Stimulated activated CD4-positive, alpha-beta T cell treated with anti-CD3 and anti-CD28 coated beads, Interleukin-2, amount 100 ng/mL, for 48 hours (primary cell): ENCODE measurements at regions not wholly inside any gene's neighbourhood (a gene's known extent, or its start where the extent isn't known, plus 50 kb on each side); places are given as distances from the start of the nearest gene placed in this dataset.
"Not testable (repeated sequence)": the region's sequence is repeated elsewhere in the genome, so short reads cannot be mapped to it uniquely, and the experiment has no call there.

ENCODE experiments used
- DNase-seq, 2 donors: peaks; one replicate each; pipeline ENCODE4 v3.0.0-alpha.2; 2020

DNA sequence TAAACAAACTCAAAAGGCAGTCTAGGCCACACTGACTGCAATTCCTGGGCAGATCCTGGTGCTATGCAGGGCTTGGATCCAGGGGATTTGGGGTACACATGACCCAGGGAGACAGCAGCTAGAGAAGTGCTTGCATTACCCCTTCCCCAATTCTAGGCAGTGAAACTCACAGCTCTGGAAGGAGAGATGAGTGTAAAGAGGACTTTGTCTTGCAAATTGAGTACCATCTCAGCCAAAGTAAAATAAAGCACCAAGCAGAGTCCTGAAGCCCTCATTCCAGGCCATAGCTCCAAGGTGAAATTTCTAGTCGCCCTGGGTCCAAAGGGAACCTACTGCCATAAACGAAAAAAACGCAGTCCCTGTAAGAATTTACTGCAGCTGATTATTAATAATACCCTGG, 644.9 kb upstream of the FLRT2 start:
- DNase-seq, result no peak

GRCh38 chr14:84891404-84891803, 638.5 kb upstream of the FLRT2 start:
- DNase-seq, result no peak

DNA sequence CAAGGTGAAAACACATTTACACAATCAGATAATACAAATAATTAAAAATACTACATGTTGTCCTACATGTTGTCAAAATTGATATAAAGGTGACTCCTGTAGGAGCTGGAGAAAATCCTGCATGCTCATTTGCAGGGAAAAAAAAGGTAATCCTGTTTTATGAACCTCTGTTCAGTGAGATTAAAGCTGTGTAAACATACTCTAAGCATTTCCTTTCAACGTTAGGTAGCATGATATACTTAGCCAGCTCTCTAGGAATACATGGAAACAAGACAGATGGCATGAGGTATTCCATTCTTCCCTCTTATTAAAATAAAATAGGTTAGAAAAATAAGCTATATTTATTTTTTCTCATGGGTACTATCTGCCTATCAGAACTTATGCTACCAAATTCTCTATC, 635.7 kb upstream of the FLRT2 start:
- no peak for DNase-seq

DNA sequence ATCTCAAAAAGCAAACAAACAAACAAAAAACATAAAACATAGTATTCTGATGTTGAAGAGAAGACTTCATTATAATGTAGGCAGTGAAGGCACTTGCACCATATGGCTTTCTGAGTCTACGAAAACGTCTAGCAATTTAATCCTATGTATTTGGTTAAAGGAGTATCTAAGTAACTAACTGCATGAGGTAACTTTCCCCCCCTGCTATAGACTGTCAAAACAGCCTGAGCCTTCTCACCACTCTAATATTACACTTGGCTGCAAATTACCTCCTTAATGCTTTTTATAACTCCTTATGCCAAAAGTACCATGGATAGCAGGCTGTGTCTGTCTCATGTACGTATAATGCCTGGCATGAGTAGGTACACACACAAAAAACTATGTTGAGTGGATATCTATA, 607.6 kb upstream of the FLRT2 start:
- DNase-seq, result no peak

DNA sequence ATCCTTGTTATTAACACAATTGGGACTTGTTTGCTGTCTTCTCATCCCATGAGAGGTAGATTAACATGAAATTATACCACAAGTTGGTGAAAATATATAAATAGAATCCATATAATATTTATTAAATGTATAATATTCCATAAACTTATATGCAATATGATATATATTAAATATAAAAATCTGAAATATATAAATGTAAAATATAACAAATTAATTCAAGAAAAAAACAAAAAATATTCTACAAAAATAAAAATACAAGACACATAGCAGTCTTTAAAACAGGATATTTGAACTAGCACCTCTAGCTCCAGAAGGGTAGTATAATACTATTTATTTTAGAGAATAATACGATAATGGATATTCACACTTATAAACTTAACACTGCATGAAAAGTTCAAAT, 603.3 kb upstream of the FLRT2 start:
- no peak for DNase-seq

- no peak for DNase-seq
Measured at GRCh38 chr14:84927096-84927827, 602.7 kb upstream of the FLRT2 start.

GRCh38 chr14:84929086-84929485, 600.9 kb upstream of the FLRT2 start:
- DNase-seq, result no peak

GRCh38 chr14:84929834-84930233, 600.1 kb upstream of the FLRT2 start:
- DNase-seq, result no peak

- no peak for DNase-seq
Measured at GRCh38 chr14:84937016-84937415, 592.9 kb upstream of the FLRT2 start.

DNA sequence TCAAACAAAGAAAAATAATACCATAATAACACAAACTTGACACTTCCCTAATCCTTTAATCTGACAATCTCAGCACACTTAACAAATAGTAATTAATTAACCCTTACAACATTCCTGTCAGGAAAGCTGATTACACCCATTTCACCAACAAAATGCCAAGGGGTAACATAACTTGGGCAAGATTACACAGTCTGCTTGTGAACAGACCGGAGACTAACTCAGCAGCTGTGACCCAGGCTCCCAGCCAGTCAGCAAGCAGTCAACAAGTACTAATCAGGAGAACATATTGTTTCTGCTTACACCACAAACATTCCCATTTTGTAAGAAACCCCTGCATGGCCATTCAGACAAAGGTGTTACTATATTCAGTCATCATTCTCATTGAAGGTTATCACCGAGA, 592.5 kb upstream of the FLRT2 start:
- no peak for DNase-seq

DNA sequence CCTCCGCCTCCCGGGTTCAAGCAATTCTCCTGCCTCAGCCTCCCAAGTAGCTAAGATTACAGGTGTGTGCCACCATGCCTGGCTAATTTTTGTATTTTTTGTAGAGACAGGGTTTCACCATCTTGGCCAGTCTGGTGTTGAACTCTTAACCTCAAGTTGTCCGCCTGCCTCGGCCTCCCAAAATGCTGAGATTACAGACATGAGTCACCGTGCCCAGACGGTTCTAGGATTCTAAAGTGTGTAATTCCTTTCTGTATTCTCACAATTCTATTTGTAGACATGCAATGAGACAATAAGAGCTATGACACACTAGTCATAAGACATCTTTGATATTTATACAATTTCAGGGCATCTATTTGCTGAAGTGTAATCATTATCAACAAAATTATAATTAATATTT, 585.0 kb upstream of the FLRT2 start:
- DNase-seq, result not testable (repeated sequence)

DNA sequence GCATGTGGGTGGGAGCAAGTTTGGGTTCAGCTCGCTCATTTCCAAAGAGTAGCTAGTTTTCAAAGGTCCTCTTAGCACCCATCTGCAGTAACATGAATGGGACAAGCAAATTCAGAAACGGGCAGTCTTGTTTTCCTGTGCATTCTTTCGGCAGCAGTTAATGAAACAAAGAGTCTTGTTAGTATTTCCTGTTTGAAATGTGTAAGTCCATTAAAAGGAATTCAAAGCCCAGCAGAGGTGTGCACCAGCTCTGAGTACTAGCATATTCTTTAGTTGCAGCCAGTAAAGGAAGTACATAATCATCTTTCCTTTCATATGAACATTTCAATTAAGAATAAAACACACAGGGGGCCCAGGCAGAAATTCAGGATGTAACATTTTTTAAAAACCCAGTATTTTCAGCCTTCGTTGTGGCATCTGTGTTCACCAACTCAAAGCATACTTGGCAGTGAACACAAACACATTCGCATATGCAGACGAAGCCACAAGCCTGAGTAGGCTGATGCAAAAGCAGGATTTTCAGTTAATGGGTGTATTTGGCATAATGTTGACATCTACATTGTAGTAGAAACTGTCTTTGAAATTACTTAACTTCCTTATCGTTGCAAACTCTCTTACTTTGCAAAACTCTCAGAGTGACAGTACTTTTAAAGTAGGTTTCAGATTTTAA, 570.0 kb upstream of the FLRT2 start:
- no peak for DNase-seq

DNA sequence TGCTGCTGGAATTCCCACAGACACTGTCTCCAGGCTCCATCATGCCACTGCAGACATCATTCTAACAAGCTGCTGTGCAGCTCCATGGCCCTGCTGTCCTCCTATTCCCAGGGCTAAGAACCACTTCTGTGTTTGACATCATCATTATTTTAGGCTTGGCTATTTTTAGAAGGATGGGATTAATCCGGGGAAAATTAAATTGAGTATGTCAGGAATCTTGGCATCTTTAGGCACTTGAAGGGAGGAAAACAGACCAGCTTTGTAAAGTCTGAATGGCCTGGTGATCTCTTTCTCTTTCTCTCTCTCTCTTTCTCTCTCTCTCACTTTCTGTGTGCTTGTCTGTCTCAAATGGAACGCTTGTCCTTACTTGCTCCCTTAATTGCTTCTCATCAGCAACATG, 568.3 kb upstream of the FLRT2 start:
- no peak for DNase-seq

DNA sequence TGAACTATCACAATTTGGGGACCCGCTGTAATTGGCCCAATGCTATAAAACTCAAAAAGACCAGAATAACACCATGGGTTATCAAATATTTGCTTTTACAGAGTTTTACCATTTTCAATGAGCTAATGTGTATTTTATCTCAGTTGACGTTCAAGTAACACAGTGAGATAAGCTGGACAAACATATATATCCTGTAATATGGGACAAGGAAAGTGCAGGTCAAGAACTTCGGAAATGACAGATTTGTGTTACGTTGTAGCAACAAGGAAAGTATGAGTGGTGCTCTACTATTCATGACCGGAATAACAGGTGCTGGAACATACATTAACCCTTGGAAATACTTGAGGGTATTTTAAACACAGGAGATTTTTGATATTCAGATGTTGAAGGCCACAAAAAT, 566.4 kb upstream of the FLRT2 start:
- DNase-seq, result no peak

GRCh38 chr14:84965279-84965678, 564.7 kb upstream of the FLRT2 start:
- DNase-seq, result no peak

DNA sequence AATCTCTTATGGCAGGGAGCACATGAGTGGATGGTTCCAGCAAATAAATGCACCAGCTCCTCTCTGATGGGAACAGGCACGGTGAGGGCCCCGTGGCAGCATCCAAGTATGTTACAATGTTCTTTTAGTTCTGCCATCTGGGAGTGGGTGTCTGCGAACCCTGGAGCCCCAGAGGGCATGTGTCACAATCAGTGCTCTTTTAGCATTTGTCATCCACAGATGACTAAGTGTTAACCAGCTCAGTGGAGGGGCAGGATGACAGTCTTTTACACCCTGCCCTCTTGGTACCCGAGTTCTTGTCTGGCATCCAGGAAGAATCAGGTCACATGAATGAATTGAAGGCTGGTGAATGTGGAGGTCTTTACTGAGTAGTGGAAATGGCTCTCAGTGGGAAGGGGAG, 560.4 kb upstream of the FLRT2 start:
- DNase-seq, result no peak

- DNase-seq, result no peak
Measured at GRCh38 chr14:84975241-84975902, 554.6 kb upstream of the FLRT2 start.

DNA sequence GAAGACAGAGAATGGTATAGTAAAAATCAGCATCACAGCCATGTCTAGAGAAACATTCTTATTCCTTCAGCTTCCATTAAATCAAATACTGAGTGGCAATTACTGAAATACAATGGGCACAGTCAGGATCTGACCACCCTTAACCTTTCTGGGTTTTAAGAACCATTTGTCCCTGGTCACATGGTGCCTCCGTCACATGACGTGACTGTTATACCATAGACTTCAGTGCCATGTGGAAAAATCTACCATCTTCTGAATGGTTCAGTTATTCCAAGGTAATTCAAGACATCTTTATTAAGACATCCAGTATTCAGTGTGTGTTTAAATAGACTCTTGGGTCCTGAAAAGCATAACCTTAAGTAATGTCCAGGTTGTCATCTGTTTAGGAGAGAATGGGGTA, 553.1 kb upstream of the FLRT2 start:
- DNase-seq, result no peak

DNA sequence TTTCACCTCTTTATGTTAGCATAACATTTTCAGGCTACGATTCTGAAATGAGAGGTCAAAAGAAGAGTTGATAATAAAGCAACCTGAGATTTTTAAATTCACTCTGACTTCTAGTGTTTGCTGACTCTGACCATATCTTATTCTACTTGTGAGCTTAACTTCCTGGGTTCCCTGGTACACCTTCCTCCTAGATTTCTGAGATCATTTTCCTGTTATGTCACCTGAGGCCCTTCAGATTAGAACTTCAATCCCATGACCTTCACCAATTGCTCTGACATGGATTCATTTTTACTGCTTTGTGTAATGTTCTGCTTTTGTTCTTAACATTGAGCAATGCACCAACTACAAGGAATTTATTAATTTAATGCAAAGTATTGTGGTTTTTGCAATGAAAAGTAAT, 542.9 kb upstream of the FLRT2 start:
- no peak for DNase-seq

- no peak for DNase-seq
Measured at GRCh38 chr14:84988357-84988756, 541.6 kb upstream of the FLRT2 start.

DNA sequence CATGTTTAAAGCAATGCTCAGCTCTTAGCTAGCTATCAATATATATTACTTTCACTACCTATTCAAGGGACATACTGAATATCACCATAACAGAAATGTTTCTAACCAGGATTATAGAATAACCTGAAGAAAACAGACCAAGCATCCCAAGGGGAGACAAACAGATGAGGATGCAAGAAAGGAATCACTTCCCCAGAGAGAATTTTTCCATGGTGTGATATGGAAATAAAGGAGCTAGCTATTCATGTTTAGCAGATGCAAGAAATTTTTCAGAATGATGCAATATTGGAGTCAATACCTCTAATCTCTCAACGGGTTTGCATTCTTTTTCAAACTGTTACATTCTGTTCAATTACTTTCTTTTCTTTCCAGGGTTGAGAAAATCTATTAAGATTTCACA, 538.9 kb upstream of the FLRT2 start:
- DNase-seq, result no peak

DNA sequence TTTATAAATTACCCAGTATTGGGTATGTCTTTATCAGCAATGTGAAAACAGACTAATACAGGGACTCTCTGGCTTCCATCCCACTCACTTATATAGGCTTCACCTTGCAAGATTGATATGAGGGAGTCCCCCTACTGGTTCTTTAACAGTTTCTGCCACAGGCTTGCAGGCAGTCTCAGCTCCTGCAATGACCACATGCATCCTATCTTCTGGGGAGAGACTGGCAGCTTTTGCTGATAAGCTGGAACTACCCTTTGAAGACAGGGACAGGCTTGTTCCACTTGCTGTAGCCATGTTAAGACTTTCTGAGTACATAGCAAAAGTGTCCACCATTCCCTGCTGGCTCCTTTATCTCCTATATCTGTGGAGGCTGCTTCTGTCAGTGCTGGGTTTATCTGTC, 531.7 kb upstream of the FLRT2 start:
- DNase-seq, result no peak

- DNase-seq, result no peak
Measured at GRCh38 chr14:85002846-85003245, 527.1 kb upstream of the FLRT2 start.

- DNase-seq, result no peak
Measured at GRCh38 chr14:85003805-85004204, 526.1 kb upstream of the FLRT2 start.
